ENCODE measurements at regions not wholly inside any gene's neighbourhood (a gene's known extent, or its start where the extent isn't known, plus 50 kb on each side); places are given as distances from the start of the nearest gene placed in this dataset.
A peak's percentile ranks its signal among the peaks of the same experiment; 100 is the strongest.
"Not testable (repeated sequence)": the region's sequence is repeated elsewhere in the genome, so short reads cannot be mapped to it uniquely, and the experiment has no call there.

- DNase-seq: no peak
These were observed 116.6 kb downstream of the MRPL14 start for GRCh38 chr6:44010411-44011349.

GRCh38 chr6:44009425-44010321 lies 117.6 kb downstream of the MRPL14 start:
- no peak for DNase-seq

DNA sequence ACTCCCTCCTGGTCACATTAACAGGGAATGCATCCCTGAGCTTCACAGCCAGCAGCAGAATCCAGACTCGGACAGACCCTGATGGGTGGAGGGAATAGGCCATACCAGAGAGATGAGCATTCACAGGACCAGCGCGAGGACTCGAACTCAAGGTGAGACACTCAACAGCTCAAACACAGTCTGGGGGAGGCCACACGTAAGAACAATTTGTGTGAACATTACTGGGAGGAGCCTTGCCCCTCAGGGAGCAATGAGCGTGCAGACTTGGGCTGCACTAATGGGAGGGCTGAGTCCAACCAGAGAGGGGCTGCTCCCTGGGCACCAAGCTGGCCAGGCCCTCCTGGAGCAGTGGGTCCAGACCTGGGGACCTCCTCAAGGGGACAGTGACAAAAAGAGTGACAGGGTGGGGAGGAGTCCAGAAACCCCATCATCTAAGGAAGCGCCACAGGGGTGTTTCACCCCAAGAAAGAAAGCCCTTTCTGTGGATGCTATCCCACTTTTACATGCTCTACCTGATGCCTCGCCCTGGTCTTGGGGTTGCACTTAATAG lies 118.4 kb downstream of the MRPL14 start:
- DNase-seq: no peak

DNA sequence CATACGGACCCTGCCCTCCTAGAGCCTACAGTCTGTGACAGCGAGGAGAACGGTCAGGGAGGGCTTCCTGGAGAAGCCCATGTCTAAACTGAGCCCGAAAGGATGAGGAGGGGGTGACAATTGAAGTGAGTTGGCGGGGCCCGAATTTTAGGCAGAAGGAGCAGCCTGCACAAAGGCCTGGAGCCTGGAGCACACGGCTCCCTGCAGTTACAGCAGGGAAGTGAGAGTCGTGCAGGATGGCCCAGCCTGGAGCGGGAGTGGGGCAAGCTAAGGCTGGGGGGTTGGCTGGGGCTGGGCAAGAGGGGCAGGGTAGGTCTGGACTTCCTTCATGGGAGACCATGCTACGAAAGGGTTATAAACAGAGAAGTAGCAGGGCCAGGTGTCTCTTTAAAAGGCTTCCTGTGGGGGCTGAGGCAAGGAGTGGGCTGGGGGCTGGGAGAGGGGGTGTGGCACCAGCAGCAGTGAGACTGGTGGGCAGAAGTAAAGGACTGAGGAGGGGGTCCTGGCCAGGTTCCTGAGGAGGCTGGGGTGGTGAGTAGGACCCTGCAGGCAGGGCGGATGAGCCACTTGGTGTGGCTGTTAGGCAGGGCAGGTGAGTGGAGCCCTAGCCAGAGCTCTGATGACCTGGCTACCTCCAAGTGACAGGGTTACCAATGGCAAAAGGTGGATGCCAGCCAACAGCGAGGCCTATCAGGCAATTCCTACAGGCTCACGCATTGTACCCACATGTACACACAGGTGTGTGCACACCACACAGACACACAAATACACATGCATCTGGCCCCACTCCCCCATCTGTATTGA lies 119.2 kb downstream of the MRPL14 start:
- DNase-seq: no peak

DNA sequence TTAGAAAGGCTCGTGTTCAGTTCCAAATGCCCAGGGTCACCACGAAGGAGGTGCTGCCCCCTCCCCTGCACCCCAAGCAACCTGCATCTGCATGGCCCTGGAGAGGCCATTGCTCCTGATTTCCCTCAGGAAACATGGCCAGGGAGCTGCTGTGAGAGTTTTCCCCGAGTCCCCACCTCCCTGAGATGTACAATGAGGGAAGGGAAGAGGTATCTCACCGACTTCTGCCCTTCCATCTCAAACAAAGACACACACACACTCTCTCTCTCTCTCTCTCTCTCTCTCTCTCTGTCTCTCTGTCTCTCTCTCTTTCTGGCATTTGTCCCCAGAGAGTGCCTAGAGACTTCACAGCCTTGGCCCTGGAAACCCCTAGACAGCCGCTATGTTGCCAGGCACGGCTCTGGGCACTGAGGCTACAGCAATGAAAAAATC lies 120.4 kb downstream of the MRPL14 start:
- no peak for DNase-seq

DNA sequence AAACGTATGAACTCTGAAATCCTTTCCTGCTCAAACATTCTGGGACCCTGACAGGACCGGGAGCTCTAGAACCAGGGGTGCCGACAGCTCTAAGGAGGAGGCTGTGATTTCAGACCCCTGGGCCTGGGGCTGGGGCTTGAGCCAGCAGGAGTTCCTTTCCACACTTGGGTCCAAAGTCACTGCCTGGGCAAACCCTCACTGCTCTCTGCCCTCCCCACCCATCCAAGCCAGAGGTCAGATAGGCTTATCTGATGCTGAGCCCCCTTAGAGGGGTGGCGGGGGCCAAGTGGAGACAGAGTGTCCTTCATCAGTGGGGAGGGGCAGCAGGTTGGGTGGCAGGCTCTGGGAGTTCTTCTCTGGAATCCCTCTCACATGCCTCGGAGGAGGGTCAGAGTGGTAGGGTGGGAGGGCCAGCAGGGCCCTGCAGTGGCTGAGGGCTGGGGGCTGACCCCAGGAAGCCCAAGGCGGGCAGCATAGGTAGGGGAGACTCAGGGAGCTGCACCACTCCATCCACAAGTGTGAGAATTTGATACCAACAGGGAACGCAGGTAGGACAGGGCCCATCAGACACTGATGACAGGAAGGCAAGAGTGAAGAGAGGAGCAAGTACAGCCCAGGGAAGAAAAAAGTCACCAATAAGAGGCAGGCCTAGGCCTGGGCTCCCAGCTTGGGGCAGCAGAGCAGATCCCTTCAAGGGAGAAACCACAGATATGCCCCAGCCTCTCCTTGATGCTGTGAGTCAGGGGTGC lies 121.0 kb downstream of the MRPL14 start:
- DNase-seq: no peak

- DNase-seq: no peak
These were observed 121.7 kb downstream of the MRPL14 start for GRCh38 chr6:44005507-44005903.

DNA sequence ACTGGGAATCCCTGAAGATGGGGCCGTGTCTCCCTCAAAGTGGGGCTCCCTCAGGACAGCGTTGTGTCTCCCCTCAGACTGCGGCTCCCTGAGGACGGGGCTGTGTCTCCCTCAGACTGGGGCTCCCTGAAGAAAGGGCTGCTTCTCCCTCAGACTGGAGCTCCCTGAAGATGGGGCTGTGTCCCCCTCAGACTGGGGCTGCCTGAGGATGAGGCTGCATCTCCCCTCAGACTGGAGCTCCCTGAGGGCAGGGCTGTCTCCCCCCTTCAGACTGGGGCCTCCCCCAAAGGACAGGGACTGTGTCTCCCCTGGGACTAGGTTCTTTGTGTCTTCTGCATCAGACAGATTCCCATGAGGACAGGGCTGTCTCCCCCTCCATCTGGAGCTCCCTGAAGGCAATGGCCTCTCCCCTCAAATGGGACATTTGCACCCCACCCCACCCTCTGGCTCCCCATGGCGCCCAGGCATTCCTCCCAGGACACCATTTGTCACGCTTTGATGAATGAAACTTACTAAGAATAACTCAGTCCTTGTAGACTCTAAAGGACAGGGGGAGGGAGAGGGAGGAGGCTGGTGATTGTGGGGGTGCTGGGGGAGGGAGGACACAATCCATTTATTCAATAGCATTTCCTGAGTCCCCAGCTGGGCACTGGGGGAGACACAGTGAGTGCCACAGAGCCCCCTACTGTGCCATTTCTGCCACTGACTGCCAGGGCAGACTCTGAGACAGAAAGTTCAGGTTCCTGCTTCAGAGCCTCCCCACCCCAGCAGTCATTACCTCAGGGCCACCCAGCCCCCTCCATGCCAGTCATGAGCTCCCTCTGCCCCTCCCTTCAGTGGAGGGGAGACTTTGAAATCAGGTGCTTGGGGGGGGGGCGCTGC lies 122.4 kb downstream of the MRPL14 start:
- no peak for DNase-seq

DNA sequence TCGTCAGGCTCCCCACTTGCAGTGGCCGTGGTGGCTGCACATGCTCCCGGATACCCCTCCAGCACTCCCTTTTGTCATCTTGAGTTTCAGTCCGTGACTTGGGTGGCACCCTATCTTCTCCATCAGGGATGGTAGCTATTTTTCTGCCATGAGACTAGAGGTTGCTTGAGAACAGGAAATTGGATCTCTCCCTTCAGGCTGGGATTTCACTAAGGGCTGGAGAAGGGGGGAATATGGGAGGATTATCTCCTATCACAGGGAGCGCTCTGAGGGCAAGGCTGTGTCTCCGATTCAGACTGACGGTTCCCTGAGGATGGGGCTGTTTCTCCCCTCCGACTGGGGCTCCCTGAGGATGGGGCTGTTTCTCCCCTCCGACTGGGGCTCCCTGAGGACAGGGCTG lies 123.1 kb downstream of the MRPL14 start:
- no peak for DNase-seq

- DNase-seq: no peak
These were observed 123.7 kb downstream of the MRPL14 start for GRCh38 chr6:44003345-44004061.

GRCh38 chr6:44002593-44003344 lies 124.5 kb downstream of the MRPL14 start:
- no peak for DNase-seq

GRCh38 chr6:44002067-44002592 lies 125.1 kb downstream of the MRPL14 start:
- DNase-seq: no peak

DNA sequence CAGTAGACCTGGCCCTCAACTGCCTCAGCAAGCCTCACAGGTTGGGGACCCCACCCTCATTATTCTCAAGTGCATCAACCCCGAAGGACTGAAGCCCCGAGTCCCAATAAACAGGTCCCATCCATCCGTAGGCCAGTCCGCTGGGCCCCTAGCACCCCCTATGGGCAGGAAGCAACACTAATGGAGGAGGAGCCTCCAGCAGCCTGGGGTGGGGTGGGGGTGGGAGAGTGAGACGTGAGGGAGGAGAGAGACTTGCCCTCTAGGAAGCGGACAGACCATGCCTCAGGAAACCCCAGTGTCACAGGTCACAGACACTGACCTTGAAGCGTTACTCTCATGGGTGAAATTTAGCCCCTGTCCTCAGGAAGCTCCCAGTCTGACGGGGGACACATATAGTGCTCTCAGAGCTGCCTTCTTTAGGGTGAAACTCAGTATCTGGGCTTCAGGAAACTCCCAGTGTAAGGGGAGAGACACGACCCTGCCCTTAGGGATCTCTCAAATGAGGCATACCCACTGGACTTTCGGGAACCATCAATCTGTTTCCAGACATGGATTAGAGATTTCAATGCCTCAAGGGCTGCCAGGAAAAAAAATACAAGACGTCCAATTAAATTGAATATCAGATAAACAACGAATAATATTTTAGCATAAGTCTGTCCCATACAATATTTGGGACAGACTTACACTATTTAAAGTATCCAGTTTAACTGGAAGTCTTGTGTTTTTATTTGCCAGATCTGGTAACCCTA lies 125.8 kb downstream of the MRPL14 start:
- DNase-seq: no peak

- DNase-seq: peak; percentile 66
These were observed 126.9 kb downstream of the MRPL14 start for GRCh38 chr6:44000164-44000842.

- no peak for DNase-seq
These were observed 127.6 kb downstream of the MRPL14 start for GRCh38 chr6:43999628-44000027.

DNA sequence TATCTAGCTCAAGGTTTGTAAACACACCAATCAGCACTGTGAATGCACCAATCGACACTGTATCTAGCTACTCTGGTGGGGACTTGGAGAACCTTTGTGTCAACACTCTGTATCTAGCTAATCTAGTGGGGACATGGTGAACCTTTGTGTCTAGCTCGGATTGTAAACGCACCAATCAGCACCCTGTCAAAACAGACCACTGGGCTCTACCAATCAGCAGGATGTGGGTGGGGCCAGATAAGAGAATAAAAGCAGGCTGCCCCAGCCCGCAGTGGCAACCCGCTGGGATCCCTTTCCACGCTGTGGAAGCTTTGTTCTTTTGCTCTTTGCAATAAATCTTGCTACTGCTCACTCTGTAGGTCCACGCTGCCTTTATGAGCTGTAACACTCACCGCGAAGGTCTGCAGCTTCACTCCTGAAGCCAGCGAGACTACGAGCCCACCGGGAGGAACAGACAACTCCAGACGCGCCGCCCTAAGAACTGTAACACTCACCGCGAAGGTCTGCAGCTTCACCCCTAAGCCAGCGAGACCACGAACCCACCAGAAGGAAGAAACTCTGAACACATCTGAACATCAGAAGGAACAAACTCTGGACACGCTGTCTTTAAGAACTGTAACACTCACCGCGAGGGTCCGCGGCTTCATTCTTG lies 128.5 kb downstream of the MRPL14 start:
- DNase-seq: peak; percentile 42

DNA sequence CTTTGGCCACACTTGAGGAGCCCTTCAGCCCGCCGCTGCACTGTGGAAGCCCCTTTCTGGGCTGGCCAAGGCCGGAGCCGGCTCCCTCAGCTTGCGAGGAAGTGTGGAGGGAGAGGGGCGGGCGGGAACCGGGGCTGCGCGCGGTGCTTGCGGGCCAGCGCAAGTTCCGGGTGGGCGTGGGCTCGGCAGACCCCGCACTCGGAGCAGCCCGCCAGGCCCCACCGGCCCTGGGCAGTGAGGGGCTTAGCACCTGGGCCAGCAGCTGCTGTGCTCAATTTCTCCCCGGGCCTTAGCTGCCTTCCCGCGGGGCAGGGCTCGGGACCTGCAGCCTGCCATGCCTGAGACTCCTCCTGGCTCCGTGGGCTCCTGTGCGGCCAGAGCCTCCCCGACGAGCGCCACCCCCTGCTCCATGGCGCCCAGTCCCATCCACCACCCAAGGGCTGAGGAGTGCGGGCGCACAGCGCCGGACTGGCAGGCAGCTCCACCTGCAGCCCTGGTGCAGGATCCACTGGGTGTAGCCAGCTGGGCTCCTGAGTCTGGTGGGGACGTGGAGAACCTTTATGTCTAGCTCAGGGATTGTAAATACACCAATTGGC lies 129.2 kb downstream of the MRPL14 start:
- DNase-seq: not testable (repeated sequence)

Data from SHP77 treated with DMSO at 0.1 percent for 48 hours (cell line).